Daoy (cell line): ENCODE measurements at regions not wholly inside any gene's neighbourhood (a gene's known extent, or its start where the extent isn't known, plus 50 kb on each side); places are given as distances from the start of the nearest gene placed in this dataset.

Experiments used
- DNase-seq: peaks from one replicate; pipeline ENCODE4 v3.0.0-alpha.2; 2015; ENCODE audit warnings: low read depth

DNA sequence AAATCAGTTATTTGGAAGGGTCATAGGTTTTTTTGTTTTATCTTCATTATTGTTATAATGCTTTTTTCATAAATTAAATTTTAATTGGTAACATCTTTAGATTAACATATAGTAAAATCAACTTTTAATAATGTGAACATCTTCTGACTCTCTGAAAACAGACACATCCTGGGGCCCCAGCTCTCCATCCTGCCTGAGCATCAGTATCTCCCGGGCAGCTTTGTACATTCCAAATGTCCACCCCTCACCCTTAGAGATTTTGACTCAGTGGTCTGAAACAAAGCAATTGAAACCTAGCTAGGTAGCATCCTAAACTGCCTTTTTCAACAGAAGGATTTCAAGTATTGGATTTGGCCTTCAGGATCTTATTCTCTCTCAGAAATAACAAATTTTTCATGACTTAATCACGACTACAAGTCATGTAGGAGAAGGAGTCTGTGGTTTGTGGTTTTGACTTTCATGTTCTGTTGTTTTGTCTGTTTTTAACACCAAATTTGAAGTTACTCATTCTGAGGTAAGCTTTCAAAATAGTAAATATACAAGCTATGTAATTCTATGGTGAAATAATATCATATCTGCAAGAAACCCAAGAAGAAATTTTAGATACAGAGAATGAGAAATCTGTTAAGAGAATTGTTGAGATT is 147.3 kb upstream of the UBE2E2 start:
- peak; percentile 49 for DNase-seq

- no peak for DNase-seq
Observed at GRCh38 chr3:23062582-23062981, 140.5 kb upstream of the UBE2E2 start.

DNA sequence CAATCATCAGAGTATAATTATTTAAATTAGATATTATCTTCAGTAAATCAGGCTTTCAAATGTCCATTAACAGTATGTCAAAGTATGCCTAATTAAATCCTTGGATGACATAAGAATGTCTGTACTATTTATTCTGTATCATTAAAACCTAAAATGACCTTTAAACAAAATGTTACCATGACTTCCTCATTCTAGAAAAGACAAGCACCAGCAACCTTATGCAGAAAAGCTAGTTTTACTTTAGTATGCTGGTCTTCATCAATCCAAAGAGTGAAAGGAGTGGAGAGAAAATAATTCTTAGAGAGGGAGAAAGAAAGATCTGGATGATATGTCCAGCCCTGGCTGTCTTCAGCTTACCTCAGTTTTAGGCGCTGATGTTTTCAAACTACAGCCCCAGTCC is 140.1 kb upstream of the UBE2E2 start:
- no peak for DNase-seq

DNA sequence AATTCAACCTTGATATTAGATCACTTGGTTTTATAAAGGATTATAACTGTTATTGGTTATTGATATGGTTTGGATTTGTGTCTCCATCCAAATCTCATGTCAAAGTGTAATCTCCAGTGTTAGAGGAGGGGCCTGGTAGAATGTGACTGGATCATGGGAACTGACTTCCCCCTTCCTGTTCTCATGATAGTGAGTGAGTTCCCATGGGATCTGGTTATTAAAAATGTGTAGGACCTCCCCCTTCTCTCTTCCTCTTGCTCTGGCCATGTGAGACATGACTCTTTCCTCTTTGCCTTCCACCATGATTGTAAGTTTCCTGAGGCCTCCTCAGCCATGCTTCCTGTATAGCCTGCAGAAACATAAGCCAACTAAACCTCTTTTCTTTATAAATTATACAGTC is 136.0 kb upstream of the UBE2E2 start:
- no peak for DNase-seq

DNA sequence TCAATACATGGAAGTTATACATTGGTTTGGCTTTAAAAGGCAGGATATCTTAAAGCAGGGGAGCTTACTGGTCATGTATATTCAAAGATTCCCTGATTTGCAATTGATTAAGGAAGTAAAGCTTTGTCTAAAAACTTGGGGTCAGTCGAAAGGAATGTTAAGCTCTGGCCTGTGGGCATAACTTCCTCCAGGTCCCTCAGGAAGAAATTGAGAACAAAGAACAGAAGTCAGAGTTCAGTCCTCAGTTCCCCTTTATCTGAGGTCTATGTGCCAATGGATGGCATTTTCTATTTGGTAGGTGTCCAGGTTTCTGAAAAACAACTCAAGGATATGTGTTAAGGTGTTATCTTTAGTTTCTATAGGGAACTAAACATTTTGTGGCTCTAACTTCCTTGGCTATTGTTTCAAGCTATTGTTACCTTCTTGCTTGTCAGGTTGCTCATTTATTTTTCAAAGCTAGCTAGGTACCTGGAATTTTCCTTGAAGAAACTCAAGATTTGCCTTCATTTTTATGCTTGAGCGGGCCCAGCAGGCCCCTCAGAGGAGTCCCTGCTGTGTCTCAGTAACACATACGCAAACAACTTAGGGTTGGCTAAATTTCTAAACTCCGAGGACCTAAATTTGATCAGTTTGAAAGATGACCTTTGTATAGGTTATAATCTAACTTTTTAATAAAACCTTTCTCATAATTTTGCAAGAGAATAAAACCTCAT is 135.0 kb upstream of the UBE2E2 start:
- DNase-seq, result no peak

GRCh38 chr3:23071296-23071695 is 131.8 kb upstream of the UBE2E2 start:
- DNase-seq, result no peak

GRCh38 chr3:23071758-23072157 is 131.4 kb upstream of the UBE2E2 start:
- DNase-seq, result no peak

- DNase-seq, result no peak
Observed at GRCh38 chr3:23072693-23073092, 130.4 kb upstream of the UBE2E2 start.

GRCh38 chr3:23073724-23074305 is 129.3 kb upstream of the UBE2E2 start:
- DNase-seq, result no peak

- DNase-seq, result no peak
Observed at GRCh38 chr3:23075496-23075895, 127.6 kb upstream of the UBE2E2 start.

DNA sequence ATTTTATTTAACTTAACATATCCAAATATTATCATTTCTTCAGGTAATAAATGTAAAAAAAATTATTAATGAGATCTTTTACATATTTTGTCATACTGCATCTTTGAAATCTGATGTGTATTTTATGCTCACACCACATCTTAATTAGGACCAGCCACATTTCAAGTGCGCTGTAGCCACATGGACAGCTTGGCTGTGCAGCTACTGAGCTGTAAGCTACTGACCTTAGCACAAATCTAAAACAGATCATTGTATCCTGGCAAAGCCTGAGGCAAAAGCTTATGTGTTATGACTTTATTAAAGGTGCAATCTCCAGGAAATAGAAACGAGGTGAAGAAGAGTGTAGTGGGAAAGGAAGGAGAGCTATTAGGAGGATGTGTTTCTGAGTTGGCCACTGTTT is 126.7 kb upstream of the UBE2E2 start:
- no peak for DNase-seq

DNA sequence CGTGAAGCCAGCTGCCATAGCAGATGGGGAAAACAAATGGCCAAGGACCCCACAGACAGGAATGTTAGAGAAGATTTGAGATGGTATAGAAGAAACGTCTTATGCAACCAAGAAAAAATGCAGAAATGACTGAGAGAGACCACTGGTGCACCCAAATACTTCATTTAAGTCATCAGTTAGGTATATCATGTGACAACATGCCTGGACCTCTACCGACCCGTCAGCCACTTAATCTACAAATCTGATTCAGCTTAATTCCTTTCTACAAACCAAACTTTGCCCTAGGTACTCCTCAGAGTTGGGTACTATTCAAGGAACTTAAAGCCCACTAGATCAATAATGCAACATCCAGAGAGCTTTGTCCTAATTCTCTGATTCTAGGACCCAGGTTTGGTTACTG is 126.0 kb upstream of the UBE2E2 start:
- DNase-seq, result no peak

GRCh38 chr3:23078735-23079134 is 124.4 kb upstream of the UBE2E2 start:
- DNase-seq, result no peak

DNA sequence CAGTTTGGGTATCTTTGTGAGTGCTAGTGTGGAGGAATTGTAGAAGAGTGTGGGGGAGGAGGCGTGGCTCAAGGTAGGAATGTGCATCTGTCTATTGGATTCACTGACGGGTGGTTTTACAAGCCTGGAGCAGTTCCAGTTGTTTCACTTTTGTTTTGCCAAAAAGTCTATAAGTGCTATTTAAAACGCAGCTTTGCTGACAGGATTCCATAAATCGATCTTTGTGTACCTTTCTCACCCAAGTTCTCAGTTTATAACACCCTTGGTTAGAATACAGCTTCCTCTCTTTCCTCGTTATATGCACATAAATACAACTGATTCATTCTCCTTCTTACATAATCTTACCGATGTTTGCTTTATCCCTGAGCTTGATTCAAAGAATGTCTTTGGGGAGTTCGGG is 123.2 kb upstream of the UBE2E2 start:
- peak; percentile 9 for DNase-seq

DNA sequence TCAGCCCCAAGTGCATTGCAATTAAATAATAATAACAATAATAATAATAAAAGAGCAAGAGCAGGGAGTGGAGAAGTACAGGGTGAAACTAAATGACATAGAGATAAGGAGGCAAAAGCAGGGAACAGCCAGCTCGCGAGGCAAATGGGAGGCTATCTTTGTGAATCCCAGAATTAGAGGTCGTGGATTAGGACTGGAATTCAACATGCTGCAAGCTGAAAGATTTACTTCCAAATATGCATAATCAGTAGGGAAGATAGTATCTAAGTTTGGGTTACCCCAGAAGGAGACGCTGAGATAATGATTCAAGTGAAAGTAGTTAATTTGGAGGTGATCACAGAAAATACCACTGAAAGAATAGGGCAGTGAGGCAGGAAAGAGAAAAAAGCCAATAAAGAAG is 119.4 kb upstream of the UBE2E2 start:
- DNase-seq, result no peak

- no peak for DNase-seq
Observed at GRCh38 chr3:23084367-23084766, 118.8 kb upstream of the UBE2E2 start.

GRCh38 chr3:23085261-23085660 is 117.9 kb upstream of the UBE2E2 start:
- DNase-seq, result no peak

- DNase-seq, result no peak
Observed at GRCh38 chr3:23086331-23086730, 116.8 kb upstream of the UBE2E2 start.

GRCh38 chr3:23086831-23087230 is 116.3 kb upstream of the UBE2E2 start:
- DNase-seq, result no peak

DNA sequence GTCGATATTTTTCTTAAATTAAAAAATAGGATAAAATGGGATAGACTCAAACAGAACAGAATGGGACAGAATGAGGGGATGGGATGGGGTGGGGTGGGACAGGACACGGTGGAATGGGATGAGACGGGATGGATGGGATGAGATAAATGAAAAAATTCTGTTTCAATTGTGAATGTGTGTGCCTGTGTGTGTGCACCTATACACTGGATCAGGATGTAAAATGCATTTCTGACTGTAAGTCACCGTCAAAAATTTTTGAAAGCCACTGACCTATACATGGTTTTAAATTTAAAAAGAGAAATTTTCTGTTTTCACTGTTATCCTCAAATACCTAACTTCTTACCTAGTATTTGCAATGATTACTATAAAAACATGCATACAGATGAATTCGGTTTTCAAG is 108.7 kb upstream of the UBE2E2 start:
- no peak for DNase-seq

GRCh38 chr3:23094890-23095462 is 108.2 kb upstream of the UBE2E2 start:
- peak; percentile 58 for DNase-seq

GRCh38 chr3:23096041-23096440 is 107.1 kb upstream of the UBE2E2 start:
- DNase-seq, result no peak

- DNase-seq, result no peak
Observed at GRCh38 chr3:23099021-23099420, 104.1 kb upstream of the UBE2E2 start.
